MCF 10A (cell line): ENCODE measurements at regions not wholly inside any gene's neighbourhood (a gene's known extent, or its start where the extent isn't known, plus 50 kb on each side); places are given as distances from the start of the nearest gene placed in this dataset.

ENCODE experiments used
- BruUV-seq: library from RNA; stranded (reverse); fragments of 400-500 nt; replicated peaks from 2 replicates; lab custom pipeline; 2021; lab: Mats Ljungman, UMichigan
- CTCF ChIA-PET: fragments of 300-600 bp; sonication (Branson Sonifier 250); formaldehyde crosslinking; extraction: SDS; loops from one replicate; lab custom pipeline; 2021; ENCODE audit warnings: antibody characterized with exemption, inconsistent platforms; lab: Yijun Ruan, JAX
- POLR2A ChIA-PET: fragments of 300-600, 350-650 bp; sonication (Branson Sonifier 250); formaldehyde crosslinking; extraction: SDS; loops from one replicate; lab custom pipeline; 2020; ENCODE audit warnings: antibody characterized with exemption, inconsistent platforms; lab: Yijun Ruan, JAX
- DNase-seq: peaks from one replicate; pipeline ENCODE4 v3.0.0-alpha.2; 2018; ENCODE audit not compliant: unreplicated experiment
- H3K27ac Mint-ChIP-seq: one replicate; pipeline ENCODE4 v1.8.0; 2022; ENCODE audit warnings: mild to moderate bottlenecking, low read depth, mixed read lengths; ENCODE audit not compliant: unreplicated experiment
- H3K27me3 Mint-ChIP-seq: one replicate; pipeline ENCODE4 v1.8.0; 2022; ENCODE audit warnings: mixed read lengths; ENCODE audit not compliant: insufficient read depth, unreplicated experiment
- H3K36me3 Mint-ChIP-seq: one replicate; pipeline ENCODE4 v1.8.0; 2022; ENCODE audit warnings: mild to moderate bottlenecking, moderate library complexity, mixed read lengths; ENCODE audit not compliant: insufficient read depth, unreplicated experiment
- H3K4me1 Mint-ChIP-seq: one replicate; pipeline ENCODE4 v1.8.0; 2022; ENCODE audit warnings: mixed read lengths; ENCODE audit not compliant: insufficient read depth, unreplicated experiment
- H3K4me3 Mint-ChIP-seq: one replicate; pipeline ENCODE4 v1.8.0; 2022; ENCODE audit warnings: mild to moderate bottlenecking, moderate library complexity, mixed read lengths; ENCODE audit not compliant: unreplicated experiment
- H3K9me3 Mint-ChIP-seq: one replicate; pipeline ENCODE4 v1.8.0; 2022; ENCODE audit warnings: mixed read lengths; ENCODE audit not compliant: unreplicated experiment
- CTCF ChIP-seq: fragments of 200-600 bp; IDR thresholded peaks from one replicate; pipeline ENCODE4 v1.8.0; 2022; ENCODE audit warnings: antibody characterized with exemption, mild to moderate bottlenecking; ENCODE audit not compliant: unreplicated experiment
- intact Hi-C: fragments of 100-400 bp; cut with micrococcal nuclease; formaldehyde crosslinking; loops from 2 replicates; pipeline ENCODE4 v1.14.1; 2022

DNA sequence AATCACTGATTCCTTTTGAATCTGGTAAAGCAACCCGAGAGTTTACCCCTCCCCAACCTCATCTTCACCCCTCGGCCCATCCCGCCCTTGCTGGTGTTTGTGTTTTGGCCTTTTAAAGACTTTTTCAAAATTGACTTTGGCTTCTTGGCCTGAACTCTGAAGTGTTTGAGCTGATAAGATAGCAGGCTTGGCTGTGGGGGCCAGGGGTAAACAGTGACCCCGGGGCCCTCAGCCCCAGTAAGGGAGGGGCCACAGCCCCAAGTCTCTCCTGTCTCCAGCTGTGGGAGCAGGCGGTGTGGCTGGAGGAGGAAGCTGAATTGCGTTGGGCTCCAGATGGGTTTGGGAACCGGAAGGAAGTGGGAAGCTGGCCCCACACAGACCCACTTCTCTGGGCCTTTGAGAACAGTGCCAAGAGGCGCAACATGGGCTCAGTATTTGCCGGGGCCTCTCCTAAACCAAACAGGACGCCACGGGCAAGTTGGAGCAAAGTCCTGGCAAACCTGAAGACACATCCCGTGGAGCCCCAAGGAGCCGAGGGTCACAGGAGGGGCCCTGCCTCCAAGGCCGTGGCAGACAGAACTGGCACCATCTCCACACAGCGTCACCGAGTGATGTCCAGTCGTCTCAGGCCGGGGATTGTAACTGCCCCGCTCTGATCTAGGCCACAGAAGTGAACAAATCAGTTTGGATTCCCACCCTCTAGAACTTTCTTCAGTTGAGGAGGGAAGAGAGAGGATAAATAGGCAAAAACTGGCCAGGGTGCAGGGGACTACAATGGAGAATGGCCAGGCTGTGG, 54.3 kb upstream of the PTPN1 start:
- Mint-ChIP-seq H3K4me3 (no peak overlapping the region), H3K27me3 (no peaks in the 10 kb centered on the region), H3K27ac (peak overlapping the region; percentile 12), H3K36me3 (no peaks in the 10 kb centered on the region), H3K4me1 (peaks cover 27% of the 10 kb centered on the region), H3K9me3 (peaks cover 10% of the 10 kb centered on the region)
- no peak for TF ChIP-seq CTCF
- intact Hi-C loops, result no loop called here
- ChIA-PET POLR2A (interaction anchor here (2.0 kb wide), 1 partner anchor 27 kb away, joined by 9 read pairs; no protein-coding TSS in a partner anchor), CTCF (interaction anchor here (0.7 to 1.8 kb wide), 5 partner anchors 8 to 270 kb away, joined by 3 to 9 read pairs (median 4); no protein-coding TSS in a partner anchor)
- DNase-seq, result no peak
- no TSS peak for BruUV-seq

GRCh38 chr20:50456452-50457324, 53.5 kb upstream of the PTPN1 start:
- ChIA-PET POLR2A (no interaction called here), CTCF (interaction anchor here (0.6 to 0.9 kb wide), 3 partner anchors 269 to 330 kb away, joined by 3 to 5 read pairs (median 4); no protein-coding TSS in a partner anchor)
- H3K9me3 Mint-ChIP-seq, result peaks cover 10% of the 10 kb centered on the region
- BruUV-seq, result no TSS peak
- H3K4me1 Mint-ChIP-seq, result peaks cover 22% of the 10 kb centered on the region
- no peak for DNase-seq
- TF ChIP-seq CTCF, result no peak
- H3K27me3 Mint-ChIP-seq, result no peaks in the 10 kb centered on the region
- intact Hi-C loops, result no loop called here
- H3K27ac Mint-ChIP-seq, result no peak overlapping the region
- no peak overlapping the region for H3K4me3 Mint-ChIP-seq
- no peaks in the 10 kb centered on the region for H3K36me3 Mint-ChIP-seq

DNA sequence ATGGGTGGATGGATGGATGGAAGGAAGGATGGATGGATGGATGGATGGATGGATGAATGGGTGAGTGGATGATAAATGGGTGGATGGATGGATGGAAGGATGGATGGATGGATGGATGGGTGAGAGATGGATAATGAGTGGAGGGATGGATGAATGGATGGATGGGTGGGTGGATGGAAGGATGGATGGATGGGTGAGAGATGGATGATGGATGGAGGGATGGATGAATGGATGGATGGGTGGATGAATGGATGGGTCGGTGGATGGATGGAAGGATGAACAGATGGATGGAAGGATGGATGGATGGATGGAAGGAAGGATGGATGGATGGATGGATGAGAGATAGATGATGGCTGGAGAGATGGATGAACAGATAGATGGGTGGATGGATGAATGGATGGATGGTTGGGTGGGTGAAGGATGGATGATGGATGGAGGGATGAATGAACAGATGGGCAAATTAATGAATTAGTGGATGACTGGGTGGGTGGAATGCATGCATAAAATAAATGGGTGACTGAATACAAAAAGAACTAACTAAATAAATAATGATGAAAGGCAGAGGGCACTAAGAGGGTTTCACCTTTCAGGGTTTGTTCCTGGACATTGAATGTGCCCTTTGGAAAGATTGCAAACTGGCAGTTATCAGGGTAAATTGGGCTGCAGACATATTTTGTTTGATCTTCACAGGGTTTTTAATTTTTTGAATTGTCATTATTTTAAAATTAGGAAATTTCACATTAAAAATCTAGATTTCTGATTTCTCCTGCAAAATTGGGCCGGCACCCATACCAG, 50.9 kb upstream of the PTPN1 start:
- POLR2A ChIA-PET, result interaction anchor here (0.6 to 3.3 kb wide), 6 partner anchors 17 to 46 kb away, joined by 3 to 14 read pairs (median 4); no protein-coding TSS in a partner anchor
- Mint-ChIP-seq H3K9me3 (peaks cover 10% of the 10 kb centered on the region), H3K4me1 (peaks cover 23% of the 10 kb centered on the region), H3K27ac (peak overlapping the region; percentile 84), H3K27me3 (no peaks in the 10 kb centered on the region), H3K36me3 (no peaks in the 10 kb centered on the region), H3K4me3 (no peak overlapping the region)
- TF ChIP-seq CTCF, result no peak
- BruUV-seq, result no TSS peak
- no peak for DNase-seq
- intact Hi-C loops, result no loop called here
- CTCF ChIA-PET, result interaction anchor here (0.6 to 10.7 kb wide), 7 partner anchors 9 to 343 kb away, joined by 3 to 295 read pairs (median 4); partner anchors contain the start of gene CEBPB
